ENCODE measurements at regions not wholly inside any gene's neighbourhood (a gene's known extent, or its start where the extent isn't known, plus 50 kb on each side); places are given as distances from the start of the nearest gene placed in this dataset.

- TF ChIP-seq EGR1 (IDR thresholded peaks at IDR 0.05; ENCODE audit: low read depth in 2 of 2) (no peak), REST (IDR thresholded peaks at IDR 0.05) (no peak), RXRA (IDR thresholded peaks at IDR 0.05) (no peak), NR2F2 (IDR thresholded peaks at IDR 0.05) (no peak), RAD21 (IDR thresholded peaks at IDR 0.05) (no peak), YY1 (IDR thresholded peaks at IDR 0.05) (no peak), HNF4A (conservative IDR thresholded peaks at IDR 0.05) (no peak)
- no peaks in the 10 kb centered on the region for H3K4me1 ChIP-seq (ENCODE audit: control insufficient read depth in 4 of 4, insufficient read depth in 4 of 4, low read length in 3 of 4)
- no peak overlapping the region for H3K27ac ChIP-seq (ENCODE audit: low read depth in 1 of 2, low read length in 2 of 2)
- DNase-seq (ENCODE audit: low spot score) = no peak
- H3K9me3 ChIP-seq (ENCODE audit: control insufficient read depth in 4 of 4, low read length in 3 of 4) = peaks cover 0 to 1% (median 0%) of the 10 kb centered on the region in 4 donors
- H3K36me3 ChIP-seq (ENCODE audit: control insufficient read depth in 4 of 4, insufficient read depth in 3 of 4, low read depth in 1 of 4, low read length in 3 of 4) = no peaks in the 10 kb centered on the region
- peaks cover 0 to 9% (median 2%) of the 10 kb centered on the region in 4 donors for H3K27me3 ChIP-seq (ENCODE audit: control insufficient read depth in 4 of 4, insufficient read depth in 4 of 4, low read length in 3 of 4)
- no peak overlapping the region for H3K4me3 ChIP-seq (ENCODE audit: low read depth in 1 of 3, low read length in 3 of 3)
- no peak overlapping the region for H3K9ac ChIP-seq (ENCODE audit: low read depth in 1 of 2, low read length in 2 of 2)
- WGBS = 68% methylated on average over 3 of the region's 3 CpGs
These were observed 192.4 kb upstream of the CSF3R start for GRCh38 chr1:36675106-36675505.

GRCh38 chr1:36673202-36673601, 190.5 kb upstream of the CSF3R start:
- Histone ChIP-seq H3K27me3 (ENCODE audit: control insufficient read depth in 4 of 4, insufficient read depth in 4 of 4, low read length in 3 of 4) (peaks cover 0 to 9% (median 2%) of the 10 kb centered on the region in 4 donors), H3K9me3 (ENCODE audit: control insufficient read depth in 4 of 4, low read length in 3 of 4) (peaks cover 0 to 1% (median 0%) of the 10 kb centered on the region in 4 donors), H3K4me3 (ENCODE audit: low read depth in 1 of 3, low read length in 3 of 3) (no peak overlapping the region), H3K36me3 (ENCODE audit: control insufficient read depth in 4 of 4, insufficient read depth in 3 of 4, low read depth in 1 of 4, low read length in 3 of 4) (no peaks in the 10 kb centered on the region), H3K4me1 (ENCODE audit: control insufficient read depth in 4 of 4, insufficient read depth in 4 of 4, low read length in 3 of 4) (no peaks in the 10 kb centered on the region), H3K9ac (ENCODE audit: low read depth in 1 of 2, low read length in 2 of 2) (no peak overlapping the region), H3K27ac (ENCODE audit: low read depth in 1 of 2, low read length in 2 of 2) (no peak overlapping the region)
- no peak for DNase-seq (ENCODE audit: low spot score)
- TF ChIP-seq ZBTB33 (IDR thresholded peaks at IDR 0.05) (no peak), REST (IDR thresholded peaks at IDR 0.05) (no peak), SP1 (IDR thresholded peaks at IDR 0.05) (no peak), RXRA (IDR thresholded peaks at IDR 0.05) (no peak)
- 31% methylated on average over 6 of the region's 6 CpGs for WGBS

Measured in liver (tissue), 7 donors.